Hematopoietic multipotent progenitor cell (in vitro differentiated cells): ENCODE measurements at regions not wholly inside any gene's neighbourhood (a gene's known extent, or its start where the extent isn't known, plus 50 kb on each side); places are given as distances from the start of the nearest gene placed in this dataset.
A peak's percentile ranks its signal among the peaks of the same experiment; 100 is the strongest.

Experiments used
- DNase-seq, 3 donors: peaks; one replicate each; pipeline ENCODE4 v3.0.0-alpha.2; 2011 to 2015; ENCODE audit warnings: low read depth in 2 of 3, low spot score in 2 of 3

GRCh38 chr5:129322968-129323367 lies 137.1 kb upstream of the ADAMTS19 start:
- no peak for DNase-seq

- DNase-seq, result no peak
These were observed 118.8 kb upstream of the ADAMTS19 start for GRCh38 chr5:129341306-129341705.

DNA sequence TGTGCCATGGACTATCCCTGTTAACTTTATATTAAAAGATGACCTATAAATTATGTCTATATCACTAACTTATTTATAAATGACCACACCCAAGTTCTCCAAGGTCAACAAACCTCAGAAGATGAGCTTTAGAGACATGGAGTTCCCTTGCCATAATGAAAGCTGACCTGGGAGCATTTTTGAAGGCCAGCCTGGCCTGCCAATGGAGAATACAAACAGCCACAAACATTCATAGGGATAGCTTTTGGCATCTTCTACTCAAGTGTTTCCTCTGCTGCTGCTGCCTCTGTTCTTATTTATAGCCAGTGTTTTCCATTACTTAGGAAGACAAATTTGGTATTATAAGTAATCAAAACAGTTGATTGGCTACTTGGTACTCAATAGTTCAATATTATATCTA lies 117.3 kb upstream of the ADAMTS19 start:
- no peak for DNase-seq

DNA sequence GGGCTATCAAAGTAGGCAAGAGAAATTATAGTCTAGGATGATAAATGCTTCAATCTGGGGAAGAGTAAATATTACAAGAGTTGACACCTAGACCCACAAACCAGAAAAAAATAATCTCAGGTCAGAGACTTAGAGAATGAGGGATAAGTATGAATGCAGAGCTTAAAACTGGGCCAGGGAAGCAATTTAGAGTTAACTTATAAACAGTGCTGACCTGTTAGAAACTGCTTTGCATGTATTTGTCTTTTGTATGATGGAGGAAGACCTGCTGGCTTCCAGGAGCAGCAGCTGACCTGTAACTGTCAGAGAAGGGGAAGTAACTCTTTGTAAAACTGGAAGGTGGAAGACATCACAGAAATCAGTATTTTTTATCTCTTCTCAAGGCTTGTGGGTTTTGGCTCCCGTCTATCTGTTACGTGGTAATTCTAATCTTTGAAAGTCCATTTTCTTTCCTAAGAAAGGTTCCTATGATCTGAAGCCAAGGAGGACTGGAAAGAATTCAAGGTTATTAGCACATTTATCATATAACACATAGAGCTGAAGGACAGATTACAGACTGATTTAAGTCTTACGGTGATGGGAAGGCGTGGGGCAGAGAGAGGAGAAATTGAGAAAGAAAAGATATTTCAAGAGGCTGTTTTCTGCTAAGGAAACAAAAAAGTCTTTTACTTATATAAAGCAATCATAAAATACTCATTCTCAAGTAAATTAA lies 114.7 kb upstream of the ADAMTS19 start:
- DNase-seq, result no peak

DNA sequence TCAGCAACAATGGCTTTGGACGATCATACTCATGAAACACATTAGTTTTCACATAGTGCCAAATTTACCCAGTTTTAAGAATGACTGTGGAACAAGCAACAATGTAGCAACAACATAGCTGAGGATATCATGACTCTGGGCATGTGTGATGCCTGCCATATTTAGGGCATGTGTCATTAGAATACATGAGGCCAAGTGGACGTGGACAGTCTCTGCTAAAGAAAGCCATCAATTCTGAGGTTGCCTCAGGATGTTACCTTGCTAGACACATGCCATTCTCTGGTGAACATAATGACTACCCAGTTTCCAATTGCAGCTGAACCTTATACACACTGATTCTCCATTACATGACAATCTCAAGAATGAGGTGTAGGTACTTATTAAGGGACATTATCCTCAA lies 103.3 kb upstream of the ADAMTS19 start:
- no peak for DNase-seq

GRCh38 chr5:129358069-129358468 lies 102.0 kb upstream of the ADAMTS19 start:
- no peak for DNase-seq

DNA sequence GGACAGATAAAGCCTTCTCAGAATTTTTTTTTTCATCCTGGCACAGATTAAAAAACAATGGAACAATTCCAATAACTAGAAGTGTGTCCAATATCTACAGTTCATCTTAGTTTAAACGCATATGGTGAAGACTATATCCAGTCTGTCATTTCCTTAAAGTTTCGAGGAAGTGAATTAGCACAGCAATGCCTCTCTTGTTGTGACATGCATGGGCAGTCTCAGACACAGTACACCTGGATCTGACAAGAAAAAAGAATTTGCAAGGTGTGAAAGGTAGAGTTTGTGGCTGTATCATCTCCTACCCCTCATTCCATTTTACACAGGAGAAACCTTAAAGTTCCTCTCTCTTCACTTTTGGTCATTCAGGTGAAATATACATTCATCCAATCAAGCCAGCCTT lies 100.6 kb upstream of the ADAMTS19 start:
- DNase-seq, result no peak

GRCh38 chr5:129361441-129362025 lies 98.6 kb upstream of the ADAMTS19 start:
- peak in 1 of 3 donors; percentile 1 for DNase-seq

GRCh38 chr5:129362456-129362855 lies 97.6 kb upstream of the ADAMTS19 start:
- no peak for DNase-seq

DNA sequence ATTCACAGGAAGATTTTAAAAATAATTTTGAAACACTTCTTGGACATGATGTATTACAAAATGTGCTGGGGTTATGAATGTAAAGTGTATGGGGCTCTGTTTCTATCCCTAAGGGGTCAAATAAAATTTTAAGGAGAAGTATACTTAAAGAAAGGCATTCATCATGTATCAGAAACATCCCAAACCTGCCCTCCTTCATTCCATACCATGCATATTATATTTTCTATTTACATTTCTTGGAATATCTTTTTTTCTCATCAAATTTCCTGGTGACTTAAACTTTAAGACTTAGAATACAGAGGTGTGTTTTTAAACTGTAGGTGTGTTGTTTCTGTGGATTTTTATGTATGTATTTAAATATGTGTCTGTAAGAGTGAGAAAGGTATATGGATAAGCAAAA lies 96.1 kb upstream of the ADAMTS19 start:
- DNase-seq, result no peak

GRCh38 chr5:129367883-129368282 lies 92.2 kb upstream of the ADAMTS19 start:
- DNase-seq, result no peak

GRCh38 chr5:129372025-129372424 lies 88.1 kb upstream of the ADAMTS19 start:
- no peak for DNase-seq

GRCh38 chr5:129377504-129377903 lies 82.6 kb upstream of the ADAMTS19 start:
- peak in 1 of 3 donors; percentile 1 for DNase-seq

- no peak for DNase-seq
These were observed 81.1 kb upstream of the ADAMTS19 start for GRCh38 chr5:129378961-129379360.

DNA sequence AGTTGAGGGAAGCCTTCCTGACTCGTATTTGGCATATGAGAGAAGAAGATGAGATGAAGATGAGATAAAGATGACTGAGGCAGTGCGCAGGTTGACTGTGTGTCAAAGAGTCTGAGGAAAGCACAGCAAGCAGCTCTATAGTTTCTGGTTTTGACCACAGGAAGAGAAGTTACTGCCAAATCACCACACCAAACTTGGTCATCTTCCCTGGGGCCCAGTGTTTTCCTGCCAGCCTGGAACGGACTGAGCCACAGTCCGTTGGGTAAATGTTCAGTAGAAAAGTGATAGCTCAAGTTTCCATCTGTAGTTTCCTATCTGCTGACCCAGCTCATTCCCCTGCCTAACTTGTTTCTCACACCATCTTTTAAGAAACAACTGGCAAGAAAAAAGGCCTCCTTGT lies 80.7 kb upstream of the ADAMTS19 start:
- DNase-seq, result no peak

DNA sequence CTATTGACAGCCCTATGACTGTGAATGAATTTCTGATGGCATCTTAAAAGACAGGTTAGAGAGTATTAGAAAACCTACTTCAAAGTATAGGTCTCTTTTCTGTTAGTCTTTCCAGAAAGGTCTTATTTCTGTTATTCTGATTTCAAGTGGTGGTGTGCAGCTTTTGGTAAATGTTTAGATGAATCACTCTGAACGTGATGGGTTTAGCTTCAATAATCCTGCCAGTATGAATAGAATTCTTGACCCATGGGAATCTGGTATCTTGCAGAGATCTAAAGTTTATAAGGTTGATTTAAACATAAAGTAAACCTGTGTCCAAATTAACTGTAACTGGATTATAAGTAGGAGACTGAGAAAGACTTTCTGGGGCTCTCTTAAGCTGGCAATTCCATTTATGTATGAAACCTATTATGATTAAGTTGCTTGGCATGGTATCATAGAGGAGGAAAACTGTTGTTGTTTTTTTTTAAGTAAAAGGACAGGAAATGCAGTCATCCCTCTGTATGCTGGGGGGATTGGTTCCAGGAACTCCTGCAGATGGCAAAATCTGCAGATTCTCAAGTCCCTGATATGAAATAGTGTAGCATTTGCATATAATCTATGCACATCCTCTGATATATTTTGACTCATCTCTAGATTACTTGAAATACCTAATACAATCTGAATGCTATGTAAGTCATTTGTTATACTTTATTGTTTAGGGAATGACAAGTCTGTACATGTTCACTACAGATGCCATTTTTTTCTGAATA lies 77.0 kb upstream of the ADAMTS19 start:
- no peak for DNase-seq

DNA sequence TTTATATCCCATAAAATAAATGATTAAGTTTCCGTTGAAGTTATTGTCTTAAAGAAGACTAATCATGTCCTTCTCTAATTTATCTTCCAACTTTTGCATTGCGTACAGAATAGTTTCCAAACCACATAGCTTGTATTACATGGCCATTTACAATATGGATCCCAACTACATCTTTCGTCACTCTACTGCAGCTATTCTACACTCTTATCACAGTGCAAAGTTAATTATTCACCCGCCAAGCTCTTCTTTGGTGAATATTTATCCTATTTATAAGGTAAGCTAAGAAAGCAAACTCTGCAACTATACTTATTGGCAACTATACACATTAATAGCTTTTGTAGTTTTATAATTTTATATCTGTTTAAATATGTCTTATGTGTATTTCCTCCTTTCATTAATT lies 75.9 kb upstream of the ADAMTS19 start:
- DNase-seq, result no peak

GRCh38 chr5:129384736-129385135 lies 75.4 kb upstream of the ADAMTS19 start:
- no peak for DNase-seq

DNA sequence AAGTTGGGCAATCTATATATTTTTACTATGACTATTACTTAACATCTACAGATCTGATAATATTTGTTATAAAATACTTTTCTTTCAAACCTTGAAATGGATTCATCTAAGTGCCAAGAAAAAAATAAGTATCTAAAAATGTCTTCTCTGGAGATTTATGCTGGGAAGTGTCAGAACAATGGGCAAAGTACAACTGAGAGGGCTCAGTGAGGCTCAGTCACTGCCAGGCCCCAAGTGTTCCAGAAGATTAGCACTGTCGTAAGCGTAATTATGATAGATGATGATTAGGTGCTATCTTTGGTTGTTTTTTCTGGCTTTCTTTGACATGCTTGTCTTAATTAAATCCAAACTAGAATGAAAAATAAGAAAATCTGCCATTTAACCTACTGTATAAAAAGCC lies 72.2 kb upstream of the ADAMTS19 start:
- DNase-seq, result no peak

DNA sequence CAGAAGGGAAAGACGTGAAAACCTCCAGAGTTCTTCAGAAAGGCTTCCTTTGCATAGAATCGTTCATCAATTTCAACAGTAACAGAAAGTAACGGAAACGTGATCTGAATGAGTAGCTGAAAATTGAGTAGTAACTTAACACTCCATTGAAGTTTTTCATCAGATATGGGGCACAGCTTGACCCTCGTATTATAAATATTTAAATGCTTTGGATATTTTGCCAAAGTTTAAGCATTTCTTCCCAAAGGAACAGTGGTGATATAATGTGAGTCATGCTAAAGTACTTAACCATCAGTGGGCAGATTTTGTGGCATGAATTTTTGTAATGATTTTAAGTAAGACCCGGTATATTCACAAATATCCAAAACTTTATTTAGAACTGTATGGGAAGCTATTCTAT lies 67.4 kb upstream of the ADAMTS19 start:
- no peak for DNase-seq

DNA sequence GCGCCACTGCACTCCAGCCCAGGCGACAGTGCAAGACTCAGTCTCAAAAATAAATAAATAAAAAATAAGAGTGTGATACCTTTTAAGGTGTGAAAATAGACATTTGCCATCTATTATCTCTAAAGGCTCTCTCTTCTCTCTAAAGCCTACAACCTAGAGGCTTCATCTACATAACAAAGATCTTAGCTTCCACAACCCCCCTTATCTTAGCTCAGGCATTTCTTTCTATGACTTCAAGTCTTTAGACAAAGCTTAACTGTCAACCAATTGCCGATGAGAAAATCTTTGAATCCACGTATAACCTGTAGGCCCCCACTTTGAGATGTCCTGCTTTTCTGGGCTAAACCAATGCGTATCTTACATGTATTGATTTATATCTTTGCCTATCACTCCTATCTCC lies 64.9 kb upstream of the ADAMTS19 start:
- no peak for DNase-seq
